Sigmoid colon (tissue), 6 donors: ENCODE measurements at regions not wholly inside any gene's neighbourhood (a gene's known extent, or its start where the extent isn't known, plus 50 kb on each side); places are given as distances from the start of the nearest gene placed in this dataset.

Experiments used
- DNase-seq: peaks from one replicate; pipeline ENCODE4 v3.0.0-alpha.2; 2019
- H3K27ac ChIP-seq, 4 donors: fragments of 200-600 bp; sonication (generic); one replicate each; pipeline ENCODE4 v1.5.1; 2016 to 2019; ENCODE audit warnings: mild to moderate bottlenecking in 1 of 4
- H3K27me3 ChIP-seq, 3 donors: fragments of 200-600 bp; sonication (generic); one replicate each; pipeline ENCODE4 v1.5.1; 2019; ENCODE audit warnings: mild to moderate bottlenecking in 1 of 3
- H3K36me3 ChIP-seq, 4 donors: fragments of 200-600 bp; sonication (generic); one replicate each; pipeline ENCODE4 v1.5.1; 2016 to 2019
- H3K4me1 ChIP-seq, 4 donors: fragments of 200-600 bp; sonication (generic); one replicate each; pipeline ENCODE4 v1.5.1; 2017 to 2019
- H3K4me3 ChIP-seq, 4 donors: fragments of 200-600 bp; sonication (generic); one replicate each; pipeline ENCODE4 v1.5.1; 2017 to 2019; ENCODE audit warnings: mild to moderate bottlenecking in 2 of 4, moderate library complexity in 1 of 4
- H3K9me3 ChIP-seq, 4 donors: fragments of 200-600 bp in 3 of 4; sonication (generic) in 3 of 4; one replicate each; pipeline versions ENCODE4 v1.5.1 to v1.6.1; 2013 to 2019
- CTCF ChIP-seq, 4 experiments: fragments of 450-650 bp in 3 of 4; fragments of 200-600 bp in 1 of 4; IDR thresholded peaks; one replicate each; pipeline ENCODE4 v1.5.1; 2016 to 2019; ENCODE audit warnings: antibody characterized with exemption in 4 of 4, mild to moderate bottlenecking in 3 of 4, moderate library complexity in 2 of 4
- EP300 ChIP-seq, 4 donors: sonication (generic); formaldehyde crosslinking; IDR thresholded peaks; one replicate each; pipeline ENCODE4 v1.6.1; 2017; ENCODE audit warnings: antibody characterized with exemption in 4 of 4
- POLR2A ChIP-seq, 2 donors: fragments of 450-650 bp; IDR thresholded peaks; one replicate each; pipeline ENCODE4 v1.6.1; 2016; ENCODE audit warnings: antibody characterized with exemption in 2 of 2, mild to moderate bottlenecking in 2 of 2, moderate library complexity in 2 of 2
- POLR2AphosphoS5 ChIP-seq, 4 donors: sonication (generic); formaldehyde crosslinking; IDR thresholded peaks; one replicate each; pipeline ENCODE4 v1.6.1; 2017; ENCODE audit warnings: antibody characterized with exemption in 4 of 4
- WGBS, 2 donors: extraction: QIAGEN DNeasy Blood & Tissue Kit; methylation state at CpG; one replicate each; pipeline ENCODE4 v1.1.7; 2013; 5-methylcytosine and 5-hydroxymethylcytosine counted together
- intact Hi-C: fragments of 100-400 bp; cut with DNase I; formaldehyde crosslinking; loops from one replicate; pipeline ENCODE4 v1.15.1; 2023
- donor health status: healthy with polysubstance abuse.
- donor health status: healthy.

GRCh38 chr20:48358176-48359054 is 469.4 kb downstream of the PREX1 start:
- TF ChIP-seq POLR2AphosphoS5 (IDR thresholded peaks at IDR 0.05) (no peak), EP300 (IDR thresholded peaks at IDR 0.05) (no peak), POLR2A (IDR thresholded peaks at IDR 0.05) (no peak), CTCF (IDR thresholded peaks at IDR 0.05) (no peak)
- WGBS, 2 donors, result 77 to 85% methylated on average over 11 of the region's 11 CpGs
- no peak overlapping the region for H3K27ac ChIP-seq
- DNase-seq, result no peak
- no peaks in the 10 kb centered on the region for H3K27me3 ChIP-seq
- no peak overlapping the region for H3K4me3 ChIP-seq
- H3K36me3 ChIP-seq, result no peaks in the 10 kb centered on the region
- intact Hi-C loops, result no loop called here
- H3K9me3 ChIP-seq, result peaks cover 0 to 5% (median 0%) of the 10 kb centered on the region in 4 donors
- peaks cover 0 to 5% (median 0%) of the 10 kb centered on the region in 4 donors for H3K4me1 ChIP-seq

GRCh38 chr20:48357714-48358113 is 470.1 kb downstream of the PREX1 start:
- H3K4me1 ChIP-seq, result peaks cover 0 to 5% (median 0%) of the 10 kb centered on the region in 4 donors
- no peaks in the 10 kb centered on the region for H3K36me3 ChIP-seq
- H3K9me3 ChIP-seq, result peaks cover 0 to 5% (median 0%) of the 10 kb centered on the region in 4 donors
- TF ChIP-seq POLR2AphosphoS5 (IDR thresholded peaks at IDR 0.05), result no peak
- TF ChIP-seq POLR2A (IDR thresholded peaks at IDR 0.05), result no peak
- no peak for TF ChIP-seq EP300 (IDR thresholded peaks at IDR 0.05)
- TF ChIP-seq CTCF (IDR thresholded peaks at IDR 0.05), result no peak
- no peak for DNase-seq
- H3K4me3 ChIP-seq, result no peak overlapping the region
- intact Hi-C loops, result no loop called here
- WGBS, 2 donors, result 90 to 92% methylated on average over 4 of the region's 4 CpGs
- no peaks in the 10 kb centered on the region for H3K27me3 ChIP-seq
- H3K27ac ChIP-seq, result no peak overlapping the region

DNA sequence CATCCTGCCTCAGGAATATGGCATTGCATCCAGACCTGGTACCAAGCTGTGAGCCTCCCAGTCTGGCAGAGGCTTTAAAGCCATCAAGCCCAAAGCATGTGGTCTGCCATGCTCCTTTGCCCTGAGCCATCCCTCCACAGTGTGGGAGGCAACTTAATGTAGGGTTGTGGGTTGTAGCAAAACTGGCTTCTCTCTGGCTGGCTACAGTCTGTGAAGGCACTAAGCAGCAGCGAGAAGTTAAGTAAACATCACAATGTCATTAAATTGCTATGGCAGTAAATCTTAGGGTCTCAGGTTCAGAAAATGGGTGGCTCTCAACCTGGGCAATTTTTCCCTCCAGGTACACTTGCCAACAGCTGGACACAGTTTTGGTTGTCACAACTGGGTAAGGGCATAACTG is 472.9 kb downstream of the PREX1 start:
- Histone ChIP-seq H3K36me3 (no peaks in the 10 kb centered on the region), H3K27me3 (no peaks in the 10 kb centered on the region), H3K9me3 (peaks cover 0 to 5% (median 0%) of the 10 kb centered on the region in 4 donors), H3K4me1 (peaks cover 0 to 5% (median 0%) of the 10 kb centered on the region in 4 donors), H3K4me3 (no peak overlapping the region), H3K27ac (no peak overlapping the region)
- WGBS, 2 donors, result 23 to 68% methylated on average over 1 of the region's 1 CpG
- no peak for TF ChIP-seq POLR2A (IDR thresholded peaks at IDR 0.05)
- TF ChIP-seq POLR2AphosphoS5 (IDR thresholded peaks at IDR 0.05), result no peak
- no peak for TF ChIP-seq CTCF (IDR thresholded peaks at IDR 0.05)
- TF ChIP-seq EP300 (IDR thresholded peaks at IDR 0.05), result no peak
- no peak for DNase-seq
- intact Hi-C loops, result no loop called here

DNA sequence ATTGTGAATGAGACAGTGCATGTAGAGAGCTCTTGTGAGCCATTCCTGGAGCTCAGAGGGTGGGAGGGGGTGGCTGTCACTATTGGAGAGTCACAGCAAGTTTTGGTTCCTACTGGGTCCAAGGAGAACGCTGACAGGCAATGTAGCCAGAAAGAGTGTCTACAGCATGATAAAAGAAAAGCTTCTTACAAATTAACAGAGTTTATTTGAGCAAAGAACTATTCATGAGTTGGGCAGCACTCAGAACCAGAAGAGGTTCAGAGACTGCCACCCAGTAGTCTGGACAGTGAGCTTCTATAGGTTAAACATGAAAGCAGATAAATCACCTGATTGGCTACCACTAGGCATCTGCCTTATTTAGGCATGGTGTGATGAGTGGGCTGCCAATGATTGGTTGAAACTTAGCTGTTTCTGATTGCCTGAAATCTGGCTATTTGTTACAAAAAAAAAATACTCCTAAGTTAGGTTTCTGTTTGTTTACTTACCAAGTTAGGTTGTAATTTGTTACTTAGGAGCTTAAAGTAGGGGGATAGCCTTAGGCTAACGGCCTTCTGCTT is 473.4 kb downstream of the PREX1 start:
- H3K36me3 ChIP-seq, result no peaks in the 10 kb centered on the region
- H3K4me3 ChIP-seq, result no peak overlapping the region
- 62 to 75% methylated on average over 2 of the region's 2 CpGs for WGBS, 2 donors
- peaks cover 0 to 5% (median 0%) of the 10 kb centered on the region in 4 donors for H3K9me3 ChIP-seq
- DNase-seq, result no peak
- no peaks in the 10 kb centered on the region for H3K27me3 ChIP-seq
- TF ChIP-seq EP300 (IDR thresholded peaks at IDR 0.05), result no peak
- no peak for TF ChIP-seq CTCF (IDR thresholded peaks at IDR 0.05)
- TF ChIP-seq POLR2AphosphoS5 (IDR thresholded peaks at IDR 0.05), result no peak
- no peak for TF ChIP-seq POLR2A (IDR thresholded peaks at IDR 0.05)
- peaks cover 0 to 5% (median 0%) of the 10 kb centered on the region in 4 donors for H3K4me1 ChIP-seq
- intact Hi-C loops, result no loop called here
- H3K27ac ChIP-seq, result no peak overlapping the region
